Breast epithelium (tissue), 3 donors: ENCODE measurements at regions not wholly inside any gene's neighbourhood (a gene's known extent, or its start where the extent isn't known, plus 50 kb on each side); places are given as distances from the start of the nearest gene placed in this dataset.

Experiments
- POLR2A ChIP-seq: fragments of 450-650 bp; IDR thresholded peaks from one replicate; pipeline ENCODE4 v1.6.1; 2016; ENCODE audit warnings: antibody characterized with exemption, mild to moderate bottlenecking, moderate library complexity
- POLR2AphosphoS5 ChIP-seq, 3 donors: sonication (generic); formaldehyde crosslinking; IDR thresholded peaks; one replicate each; pipeline ENCODE4 v1.6.1; 2017; ENCODE audit warnings: antibody characterized with exemption in 3 of 3
- TF ChIP-seq, protein P1 (sequence below), 3 donors: fragments of 450-650 bp; IDR thresholded peaks; one replicate each; pipeline ENCODE4 v1.5.1; 2016 to 2017; ENCODE audit warnings: antibody characterized with exemption in 3 of 3, mild to moderate bottlenecking in 3 of 3, moderate library complexity in 3 of 3

DNA sequence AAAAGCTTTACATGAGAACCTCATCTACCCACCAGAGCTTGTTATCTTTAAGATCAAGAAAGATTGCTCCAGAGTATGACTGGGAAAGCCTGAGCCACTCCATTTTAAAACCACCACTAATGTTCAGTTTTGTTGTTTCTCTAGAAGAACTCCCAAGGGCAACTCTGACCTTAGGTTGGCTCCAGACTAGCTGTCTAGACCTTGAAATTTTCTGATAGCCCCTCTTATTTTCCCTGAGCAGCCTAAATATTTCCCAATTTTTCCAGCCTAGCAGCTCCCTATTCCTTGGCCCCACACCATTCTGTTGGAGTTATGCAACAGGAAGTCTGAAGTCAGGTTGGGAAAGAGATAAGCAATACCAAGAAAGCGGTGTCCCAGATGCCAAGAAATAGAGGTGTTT is 84.6 kb upstream of the TCF21 start:
- TF ChIP-seq, protein P1, sequence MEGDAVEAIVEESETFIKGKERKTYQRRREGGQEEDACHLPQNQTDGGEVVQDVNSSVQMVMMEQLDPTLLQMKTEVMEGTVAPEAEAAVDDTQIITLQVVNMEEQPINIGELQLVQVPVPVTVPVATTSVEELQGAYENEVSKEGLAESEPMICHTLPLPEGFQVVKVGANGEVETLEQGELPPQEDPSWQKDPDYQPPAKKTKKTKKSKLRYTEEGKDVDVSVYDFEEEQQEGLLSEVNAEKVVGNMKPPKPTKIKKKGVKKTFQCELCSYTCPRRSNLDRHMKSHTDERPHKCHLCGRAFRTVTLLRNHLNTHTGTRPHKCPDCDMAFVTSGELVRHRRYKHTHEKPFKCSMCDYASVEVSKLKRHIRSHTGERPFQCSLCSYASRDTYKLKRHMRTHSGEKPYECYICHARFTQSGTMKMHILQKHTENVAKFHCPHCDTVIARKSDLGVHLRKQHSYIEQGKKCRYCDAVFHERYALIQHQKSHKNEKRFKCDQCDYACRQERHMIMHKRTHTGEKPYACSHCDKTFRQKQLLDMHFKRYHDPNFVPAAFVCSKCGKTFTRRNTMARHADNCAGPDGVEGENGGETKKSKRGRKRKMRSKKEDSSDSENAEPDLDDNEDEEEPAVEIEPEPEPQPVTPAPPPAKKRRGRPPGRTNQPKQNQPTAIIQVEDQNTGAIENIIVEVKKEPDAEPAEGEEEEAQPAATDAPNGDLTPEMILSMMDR (IDR thresholded peaks at IDR 0.05): no peak
- TF ChIP-seq POLR2A (no peak), POLR2AphosphoS5 (IDR thresholded peaks at IDR 0.05) (no peak)
